NCI-H1930 (cell line): ENCODE measurements at regions not wholly inside any gene's neighbourhood (a gene's known extent, or its start where the extent isn't known, plus 50 kb on each side); places are given as distances from the start of the nearest gene placed in this dataset.

Source experiments
- DNase-seq, 2 experiments: peaks; one replicate each; lab custom pipeline; 2025; lab: John Stamatoyannopoulos, UW

DNA sequence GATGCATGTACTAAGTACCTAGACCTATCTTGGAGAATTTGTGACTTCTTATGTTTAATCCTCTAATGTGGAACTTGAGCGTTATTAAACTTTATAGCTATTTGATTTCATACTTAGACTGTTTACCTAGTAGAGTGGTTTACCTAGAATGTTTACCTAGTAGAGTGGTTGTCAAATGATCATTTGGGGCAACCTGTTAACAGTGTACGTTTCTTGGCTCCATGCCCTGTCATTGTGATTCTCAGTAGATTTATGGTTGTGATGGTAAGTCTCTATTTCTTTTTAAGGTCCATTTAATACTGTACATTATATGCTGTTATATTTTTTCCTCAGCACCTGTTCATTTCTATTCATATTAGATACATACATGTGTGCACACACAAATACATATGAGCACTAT, 233.0 kb upstream of the MAD2L1 start:
- peak in 1 of 2 experiments; percentile 12 for DNase-seq

DNA sequence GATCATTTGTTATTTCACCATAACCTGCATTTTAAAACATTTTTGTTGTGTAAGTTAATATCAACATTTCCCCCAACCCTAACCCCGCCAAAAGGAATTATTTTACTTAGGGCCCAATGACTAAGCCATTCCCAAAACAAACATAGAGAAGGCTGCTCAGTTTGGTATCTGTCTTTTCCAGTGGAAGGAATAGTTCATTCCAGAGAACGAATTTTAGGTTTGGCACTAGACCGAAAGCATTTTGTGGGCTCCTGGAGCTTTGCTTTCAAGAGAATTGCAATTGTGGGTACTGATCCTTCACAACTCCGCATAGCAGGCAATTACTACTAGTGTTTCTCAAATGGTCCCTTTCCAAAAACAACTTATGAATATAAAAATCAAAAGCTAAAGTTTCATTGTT, 226.7 kb upstream of the MAD2L1 start:
- no peak for DNase-seq

DNA sequence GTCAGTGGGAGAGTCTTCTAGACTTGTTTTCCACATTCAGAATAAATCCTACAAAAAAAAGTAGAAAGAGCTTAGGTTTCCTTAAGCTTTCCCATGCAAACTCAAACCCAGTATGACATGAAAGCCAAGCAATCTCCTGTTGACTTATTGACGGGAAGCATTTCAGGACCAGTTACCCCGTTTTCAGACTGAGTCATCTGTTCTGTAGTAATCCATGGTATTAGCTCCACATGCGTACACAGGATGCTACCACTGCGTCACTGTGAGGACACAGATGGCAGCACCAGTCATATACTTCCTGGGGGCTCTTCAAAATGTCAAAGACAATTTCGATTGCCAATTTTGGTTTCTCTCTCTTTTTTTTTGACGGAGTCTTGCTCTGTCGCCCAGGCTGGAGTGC, 224.9 kb upstream of the MAD2L1 start:
- DNase-seq = no peak

DNA sequence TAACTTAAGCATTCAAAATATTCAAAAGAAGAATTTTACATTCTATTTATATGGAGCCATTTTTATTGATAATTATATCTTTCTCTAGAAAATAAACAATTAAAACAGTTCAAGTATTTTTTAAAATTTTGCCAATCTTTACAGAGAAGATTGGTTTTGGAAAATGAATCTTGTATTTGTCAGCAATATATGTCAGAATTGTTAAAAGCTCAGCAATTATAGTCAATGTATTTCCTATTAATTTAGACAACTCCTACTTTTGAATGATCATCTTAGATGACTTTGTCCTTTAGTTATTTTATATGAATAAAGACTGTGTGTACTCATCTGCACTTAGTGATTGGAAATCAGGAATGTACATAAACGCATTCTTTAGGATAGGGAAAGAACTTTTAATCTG, 223.9 kb upstream of the MAD2L1 start:
- DNase-seq = no peak

DNA sequence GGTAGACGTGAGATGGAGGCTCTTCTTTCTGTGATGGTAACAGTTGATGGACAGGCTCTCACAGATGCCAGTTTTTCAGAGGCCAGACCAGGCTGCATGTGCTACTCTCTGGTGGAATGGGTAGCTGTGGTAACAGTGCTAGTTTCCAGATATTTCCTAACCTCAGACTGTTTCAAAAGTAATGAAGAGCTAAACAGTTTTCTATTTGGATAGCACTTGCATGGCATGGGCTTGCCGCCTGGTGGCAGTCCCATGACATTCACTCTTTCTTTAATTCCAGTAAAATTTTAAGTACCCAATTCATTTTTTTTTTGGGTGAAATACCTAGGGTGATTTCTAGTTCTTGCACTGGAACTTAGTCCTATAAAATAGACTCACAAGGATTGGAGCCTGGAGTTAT, 220.2 kb upstream of the MAD2L1 start:
- DNase-seq = no peak

DNA sequence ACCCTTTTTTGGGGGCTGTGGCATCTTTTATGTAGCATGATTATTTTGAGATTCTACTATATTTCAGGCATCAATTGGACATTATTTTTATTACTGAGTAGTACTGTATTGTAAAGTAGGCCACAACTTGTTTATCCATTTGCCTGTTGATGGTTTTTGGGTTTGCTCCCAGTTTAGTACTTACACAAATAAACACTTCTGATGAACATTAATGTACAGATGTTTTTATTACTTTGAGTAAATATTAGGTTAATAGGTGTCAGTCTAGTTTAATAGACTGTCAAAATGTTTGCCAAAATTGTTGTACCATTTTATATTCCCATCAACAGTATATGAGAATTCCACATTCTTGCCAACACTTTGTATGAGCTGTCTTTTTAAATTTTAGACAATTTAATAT, 214.9 kb upstream of the MAD2L1 start:
- DNase-seq = no peak

DNA sequence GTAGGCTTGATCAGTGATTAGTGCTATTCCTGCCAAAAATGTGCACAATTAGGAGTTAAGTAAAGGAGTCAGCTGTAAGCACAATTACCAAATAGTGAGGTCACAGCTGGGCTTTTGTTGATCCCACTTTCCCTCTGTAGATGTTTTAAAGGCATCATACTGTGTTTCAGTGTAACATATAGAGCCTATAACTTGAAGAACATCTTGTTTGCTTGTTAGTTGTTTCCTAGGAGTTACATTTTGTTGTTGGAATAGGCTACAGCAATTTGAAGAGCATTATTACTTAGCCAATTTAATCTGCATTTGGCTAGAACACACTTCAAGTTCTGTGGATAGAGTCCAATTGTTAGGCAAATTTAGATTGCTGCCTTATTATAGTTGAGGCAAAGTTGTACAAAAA, 210.7 kb upstream of the MAD2L1 start:
- DNase-seq = no peak

DNA sequence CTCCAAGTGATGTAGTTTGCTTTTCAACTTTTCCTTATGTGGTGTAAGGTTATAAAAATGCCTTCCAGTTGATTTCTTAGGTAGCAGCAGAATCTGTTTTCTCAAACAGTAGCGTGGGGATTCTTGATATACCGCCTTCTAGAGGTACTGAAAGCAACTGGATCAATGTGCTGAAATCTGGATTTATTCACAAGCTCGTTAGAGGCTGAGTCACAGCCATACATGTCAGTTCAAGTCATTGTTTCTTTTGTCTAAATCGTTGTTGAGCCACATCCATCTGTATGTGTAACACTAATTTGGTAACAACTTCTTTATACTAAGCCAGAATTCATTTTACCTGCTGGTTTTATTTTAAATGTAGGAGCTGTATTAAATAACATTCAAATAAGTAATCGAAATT, 200.0 kb upstream of the MAD2L1 start:
- no peak for DNase-seq

DNA sequence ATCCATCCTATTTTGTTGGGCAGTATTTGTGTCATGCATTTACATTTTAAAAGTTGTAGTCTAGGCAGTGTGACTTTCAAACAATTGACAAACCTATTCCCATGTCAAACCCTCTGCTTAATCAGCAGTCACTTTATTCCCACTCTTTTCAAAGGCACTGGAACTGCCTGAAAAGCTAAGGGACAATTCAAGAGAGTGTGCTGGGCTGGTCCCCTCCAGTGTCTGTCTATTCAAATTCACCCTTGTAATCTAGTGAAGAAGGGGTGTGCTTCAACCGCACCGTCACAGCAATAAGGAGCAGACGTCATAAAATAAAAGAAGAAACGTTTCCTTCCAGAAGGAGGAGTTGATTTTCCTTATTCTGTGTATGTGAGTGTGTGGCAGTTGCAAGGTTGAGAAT, 197.0 kb upstream of the MAD2L1 start:
- no peak for DNase-seq

DNA sequence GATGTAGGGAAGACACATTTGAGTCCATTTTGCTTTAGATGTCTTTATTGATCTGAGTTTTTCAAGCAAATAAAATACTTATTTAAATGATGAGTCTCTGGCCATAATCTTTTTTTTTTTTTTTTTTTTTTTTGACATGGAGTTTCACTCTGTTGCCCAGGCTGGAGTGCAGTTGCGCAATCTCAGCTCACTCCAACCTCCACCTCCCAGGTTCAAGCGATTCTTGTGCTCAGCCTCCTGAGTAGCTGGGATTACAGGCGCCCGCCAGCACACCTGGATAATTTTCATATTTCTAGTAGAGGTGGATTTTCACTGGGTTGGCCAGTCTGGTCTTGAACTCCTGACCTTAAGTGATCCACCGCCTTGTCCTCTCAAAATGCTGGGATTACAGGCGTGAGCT, 194.5 kb upstream of the MAD2L1 start:
- DNase-seq = no peak

DNA sequence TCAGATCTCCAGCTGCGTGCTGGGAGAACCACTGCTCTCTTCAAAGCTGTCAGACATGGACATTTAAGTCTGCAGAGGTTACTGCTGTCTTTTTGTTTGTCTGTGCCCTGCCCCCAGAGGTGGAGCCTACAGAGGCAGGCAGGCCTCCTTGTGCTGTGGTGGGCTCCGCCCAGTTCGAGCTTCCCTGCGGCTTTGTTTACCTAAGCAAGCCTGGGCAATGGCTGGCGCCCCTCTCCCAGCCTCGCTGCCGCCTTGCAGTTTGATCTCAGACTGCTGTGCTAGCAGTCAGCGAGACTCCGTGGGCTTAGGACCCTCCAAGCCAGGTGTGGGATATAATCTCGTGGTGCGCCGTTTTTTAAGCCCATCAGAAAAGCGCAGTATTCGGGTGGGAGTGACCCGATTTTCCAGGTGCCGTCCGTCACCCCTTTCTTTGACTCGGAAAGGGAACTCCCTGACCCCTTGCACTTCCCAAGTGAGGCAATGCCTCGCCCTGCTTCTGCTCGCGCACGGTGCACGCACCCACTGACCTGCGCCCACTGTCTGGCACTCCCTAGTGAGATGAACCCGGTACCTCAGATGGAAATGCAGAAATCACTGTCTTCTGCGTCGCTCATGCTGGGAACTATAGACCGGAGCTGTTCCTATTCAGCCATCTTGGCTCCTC, 189.6 kb upstream of the MAD2L1 start:
- DNase-seq = peak in 1 of 2 experiments; percentile 9

DNA sequence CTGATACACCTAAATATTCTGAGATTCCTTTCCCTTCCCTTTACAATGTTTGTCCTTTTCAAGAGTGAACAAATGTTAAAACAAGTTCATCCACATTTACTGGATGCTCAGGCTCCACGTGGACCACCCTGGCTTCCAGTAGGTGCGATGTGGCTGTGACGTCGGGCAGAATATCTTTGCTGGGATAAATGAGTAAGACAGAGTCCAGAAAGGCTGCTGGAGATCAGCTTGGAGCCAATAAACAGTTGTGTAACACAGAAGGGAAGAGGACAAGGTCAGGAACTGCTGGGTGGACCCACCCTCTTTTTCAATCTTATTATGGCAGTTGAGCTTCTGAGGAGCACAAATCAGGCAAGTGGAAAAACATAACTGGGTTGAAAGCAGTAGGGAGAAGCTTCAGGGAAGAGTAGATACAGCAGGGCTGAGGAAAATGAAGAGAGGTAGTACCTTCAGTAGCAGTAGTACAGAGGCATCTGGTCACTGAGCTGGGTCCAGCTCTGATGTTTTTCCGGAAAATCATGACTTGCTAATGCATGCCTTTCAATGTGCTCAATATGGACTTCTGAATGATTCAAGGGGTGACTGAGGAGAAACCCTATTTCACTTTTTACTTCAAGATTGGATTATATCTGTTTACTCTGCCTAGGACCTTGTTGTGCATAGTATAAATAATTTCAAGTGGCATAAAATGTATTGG, 171.8 kb upstream of the MAD2L1 start:
- DNase-seq = no peak

DNA sequence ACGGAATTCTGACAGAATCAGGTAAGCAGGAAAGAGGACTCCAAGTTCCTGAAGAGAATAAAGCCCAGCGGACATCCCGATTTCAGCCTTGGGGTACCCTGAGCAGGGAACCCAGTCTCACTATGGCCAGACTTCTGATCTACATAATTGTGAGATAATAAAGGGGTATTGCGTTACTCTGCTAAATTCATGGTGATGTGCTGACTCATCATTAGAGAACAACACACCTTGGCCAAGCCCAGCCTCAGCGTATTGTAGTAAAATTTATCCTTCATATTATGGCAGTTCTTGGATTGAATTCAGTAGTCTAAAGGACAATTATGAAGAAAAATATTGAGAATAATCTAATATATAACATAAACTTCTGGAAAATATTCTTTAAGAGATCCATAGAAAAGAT, 170.2 kb upstream of the MAD2L1 start:
- no peak for DNase-seq

DNA sequence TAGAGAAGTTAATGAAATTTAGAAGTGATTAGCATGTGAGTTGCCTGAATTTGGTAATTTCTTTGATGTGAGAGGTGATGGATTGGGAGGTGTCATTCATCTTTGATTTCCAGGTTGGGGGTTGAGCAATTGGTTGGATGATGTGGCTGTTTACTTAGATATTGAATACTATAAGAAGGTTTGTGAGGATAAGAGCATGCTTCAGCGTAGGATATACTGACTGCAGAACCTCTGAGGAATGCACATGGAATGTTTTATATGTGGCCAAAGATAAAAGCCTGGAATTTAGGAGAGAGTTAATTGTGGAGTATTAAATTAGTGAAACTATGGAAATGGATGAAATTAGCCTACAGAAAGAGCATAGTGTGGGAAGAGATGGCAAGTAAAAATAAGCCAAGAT, 165.4 kb upstream of the MAD2L1 start:
- DNase-seq = no peak

DNA sequence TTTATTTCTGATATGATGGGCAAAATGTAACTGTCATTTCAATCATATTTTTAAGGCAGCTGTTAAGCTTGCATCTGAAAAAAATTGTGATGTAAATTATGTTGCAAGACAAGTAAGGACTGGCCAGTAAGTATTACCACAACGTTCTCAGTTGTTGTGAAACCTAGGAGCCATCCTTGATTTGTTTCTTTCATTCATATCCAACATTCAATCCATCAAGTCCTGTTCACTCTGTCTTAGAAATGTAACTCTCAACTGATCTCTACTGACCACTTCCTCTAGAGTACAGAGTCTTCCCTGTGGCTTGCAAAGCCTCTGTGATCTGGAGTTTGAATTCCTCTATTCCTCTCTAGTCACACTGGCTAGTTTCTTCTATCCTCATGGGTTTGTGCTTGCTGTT, 161.4 kb upstream of the MAD2L1 start:
- no peak for DNase-seq

DNA sequence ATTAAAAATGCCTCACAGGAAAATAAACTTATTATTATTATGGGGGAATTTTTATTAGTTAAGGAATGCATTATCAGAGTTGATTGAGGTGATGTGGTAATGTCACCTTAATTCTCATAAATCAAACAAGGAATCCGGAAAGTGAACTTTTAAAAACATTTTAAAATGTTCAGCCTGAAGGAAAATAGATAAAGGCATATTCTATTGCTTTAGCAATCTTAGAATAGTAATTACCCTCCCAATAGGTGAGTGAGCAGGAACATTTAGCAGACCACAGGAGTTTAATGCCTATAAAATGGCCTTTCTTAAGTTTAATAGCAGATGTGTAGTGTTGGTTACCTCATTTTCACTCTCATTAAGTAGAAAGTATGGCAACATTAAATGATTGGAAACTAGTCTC, 160.9 kb upstream of the MAD2L1 start:
- no peak for DNase-seq

DNA sequence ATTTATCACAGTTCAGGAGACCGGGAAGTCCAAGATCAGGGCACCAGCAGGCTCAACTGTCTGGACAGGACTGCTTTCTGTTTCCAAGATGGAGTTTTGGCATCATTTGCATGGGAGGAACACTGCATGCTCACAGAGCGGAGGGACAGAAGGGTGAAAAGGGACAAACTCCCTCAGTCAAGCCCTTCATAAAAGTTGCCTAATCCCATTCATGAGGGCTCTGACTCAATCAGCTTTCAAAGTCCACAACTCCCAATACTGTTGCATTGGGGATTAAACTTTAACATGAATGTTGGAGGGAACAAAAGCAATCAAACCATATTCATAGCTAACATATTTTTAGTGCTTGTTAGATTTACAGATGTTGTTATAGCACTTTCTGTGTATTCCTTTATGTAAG, 158.9 kb upstream of the MAD2L1 start:
- DNase-seq = no peak

DNA sequence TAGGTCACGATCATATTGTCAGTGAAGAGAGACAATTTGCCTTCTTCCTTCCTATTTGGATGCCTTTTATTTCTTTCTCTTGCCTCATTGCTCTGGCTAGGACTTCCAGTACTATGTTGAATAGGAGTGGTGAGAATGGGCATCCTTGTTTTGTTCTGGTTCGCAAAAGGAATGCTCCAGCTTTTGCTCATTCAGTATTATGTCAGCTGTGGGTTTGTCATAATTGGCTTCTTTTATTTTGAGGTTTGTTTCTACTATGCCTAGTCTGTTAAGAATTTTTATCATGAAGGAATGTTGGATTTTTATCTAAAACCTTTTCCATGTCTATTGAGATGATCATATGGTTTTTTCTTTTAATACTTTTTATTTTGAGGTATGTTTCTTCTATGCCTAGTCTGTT, 152.3 kb upstream of the MAD2L1 start:
- DNase-seq = no peak

DNA sequence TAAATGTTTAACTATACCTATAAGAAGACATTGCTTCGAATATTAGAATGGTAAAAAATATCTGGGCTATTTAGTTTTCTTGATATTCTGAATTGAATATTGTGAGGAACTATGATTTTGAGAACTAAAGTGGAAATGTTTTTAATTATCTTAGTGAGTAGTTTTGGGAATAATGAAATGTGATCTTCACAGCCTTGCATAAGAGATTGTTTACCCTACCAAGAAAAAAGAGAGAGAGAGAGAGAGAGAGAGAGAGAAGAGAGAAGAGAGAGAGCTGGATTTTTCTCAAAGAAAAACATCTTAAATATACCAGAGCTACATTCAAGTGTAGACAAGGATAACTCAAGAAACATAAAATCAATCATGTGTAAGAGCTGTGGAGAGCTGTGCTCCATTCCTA, 148.7 kb upstream of the MAD2L1 start:
- DNase-seq = no peak

DNA sequence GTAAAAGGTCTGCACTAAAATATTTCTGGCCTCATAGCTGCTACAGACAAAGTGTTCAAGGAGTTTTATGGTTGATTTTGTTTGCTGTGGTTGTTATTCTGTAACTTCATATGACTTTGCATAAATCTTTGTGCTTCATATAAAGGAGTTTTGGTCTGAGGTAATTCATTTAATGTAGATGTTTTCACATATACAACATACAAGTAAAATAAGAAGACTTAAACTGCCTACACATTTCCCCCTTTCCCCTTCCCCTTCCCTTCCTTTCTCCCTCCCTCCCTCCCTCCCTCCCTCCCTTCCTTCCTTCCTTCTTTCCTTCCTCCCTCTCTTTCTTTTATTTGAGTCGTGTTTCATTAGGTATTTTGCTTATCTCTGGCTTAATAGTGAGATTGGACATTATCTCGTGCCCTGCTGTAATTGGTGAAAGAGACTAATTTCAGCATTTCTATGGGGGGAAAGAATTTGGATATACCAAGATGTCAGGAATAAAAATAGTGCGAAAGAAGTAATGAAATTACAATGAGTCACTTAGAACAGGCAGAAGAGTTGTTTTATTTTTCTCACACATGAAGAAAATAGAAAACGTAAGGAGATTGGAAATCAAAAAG, 144.9 kb upstream of the MAD2L1 start:
- no peak for DNase-seq

DNA sequence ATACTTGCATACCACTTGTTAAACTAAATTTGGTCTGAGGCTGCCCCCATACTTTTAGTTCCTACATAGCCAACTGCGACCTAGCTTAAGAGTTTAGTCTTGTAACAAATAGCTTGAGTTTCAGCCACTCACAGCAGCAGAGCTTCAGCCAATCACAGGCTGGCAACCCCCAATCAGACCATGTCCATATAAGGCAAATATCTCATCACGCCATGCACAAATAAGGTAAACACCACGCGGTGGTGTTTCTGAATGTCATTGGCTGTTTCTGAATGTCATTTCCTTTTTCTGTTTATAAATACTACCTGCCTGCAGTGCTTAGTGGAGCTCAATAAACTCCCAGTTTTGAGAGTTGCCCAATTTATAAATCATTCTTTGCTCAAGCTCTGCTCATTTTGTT, 143.1 kb upstream of the MAD2L1 start:
- DNase-seq = no peak

DNA sequence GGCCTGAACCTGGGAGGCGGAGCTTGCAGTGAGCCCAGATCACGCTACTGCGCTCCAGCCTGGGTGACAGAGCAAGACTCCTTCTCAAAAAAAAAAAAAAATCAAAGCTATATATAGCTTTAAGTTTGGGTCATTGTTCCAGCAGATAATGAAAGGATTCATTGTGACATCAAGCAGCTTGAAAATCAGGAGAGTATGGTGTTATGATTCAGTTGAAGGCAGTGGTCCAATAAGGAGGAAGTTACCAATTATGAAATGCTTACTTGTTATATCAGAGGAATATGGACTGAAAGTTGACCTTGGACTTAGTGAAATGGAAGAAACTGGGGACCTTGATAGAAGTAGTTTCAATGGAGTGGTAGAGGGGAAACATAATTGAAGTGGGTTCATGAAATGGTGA, 140.4 kb upstream of the MAD2L1 start:
- DNase-seq = no peak

DNA sequence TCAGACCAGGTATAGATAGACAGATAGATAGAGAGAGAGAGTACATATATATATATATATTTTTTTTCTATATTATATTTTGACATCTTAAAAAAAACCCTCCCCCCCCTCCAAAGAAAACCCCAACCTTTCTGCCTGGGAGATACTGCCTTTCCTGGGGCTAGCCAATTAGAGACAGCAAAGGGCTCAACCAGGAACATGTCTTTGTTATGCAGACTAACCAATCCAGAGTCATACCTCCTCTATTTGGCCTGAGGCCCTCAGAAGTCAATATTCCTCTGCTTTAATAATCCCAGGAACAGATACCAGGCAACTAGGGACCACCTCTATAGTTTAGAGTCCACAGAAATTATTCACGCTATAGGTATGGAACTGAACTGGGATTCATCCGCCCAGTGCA, 135.6 kb upstream of the MAD2L1 start:
- no peak for DNase-seq
